ENCODE measurements at regions not wholly inside any gene's neighbourhood (a gene's known extent, or its start where the extent isn't known, plus 50 kb on each side); places are given as distances from the start of the nearest gene placed in this dataset.

DNA sequence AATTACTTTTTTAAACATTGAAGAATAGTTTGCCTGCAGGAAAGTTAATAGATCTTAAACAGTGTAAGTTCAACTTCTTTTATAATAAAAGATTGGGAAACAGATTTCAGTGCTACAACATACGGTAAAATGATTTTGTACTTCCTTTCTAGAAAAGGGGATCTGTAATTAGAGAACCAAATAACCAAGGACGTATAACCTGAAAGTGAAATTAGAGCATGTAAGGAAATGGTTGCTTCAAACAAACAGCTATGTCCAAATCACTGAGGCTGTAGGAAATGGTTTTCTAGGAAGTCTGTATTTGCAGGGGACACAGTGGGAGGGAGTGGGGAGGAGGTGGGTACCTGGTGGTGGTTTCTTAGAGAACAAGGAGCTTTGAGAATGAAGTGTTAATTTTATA is 57.9 kb upstream of the EXOC6 start:
- DNase-seq (ENCODE audit: low read depth in 2 of 2) = no peak

GRCh38 chr10:92792661-92793060 is 55.7 kb upstream of the EXOC6 start:
- no peak for DNase-seq (ENCODE audit: low read depth in 2 of 2)
